ENCODE measurements at regions not wholly inside any gene's neighbourhood (a gene's known extent, or its start where the extent isn't known, plus 50 kb on each side); places are given as distances from the start of the nearest gene placed in this dataset.

- TF ChIP-seq CTCF (IDR thresholded peaks at IDR 0.05) (peak; percentile 63), EZH2 (IDR thresholded peaks at IDR 0.05) (no peak)
Measured at GRCh38 chr4:32462944-32463343, 1742.8 kb downstream of the PCDH7 start.

Measured in neural progenitor cell (in vitro differentiated cells).